Midbrain (tissue), 1 donor: ENCODE measurements at regions not wholly inside any gene's neighbourhood (a gene's known extent, or its start where the extent isn't known, plus 50 kb on each side); places are given as distances from the start of the nearest gene placed in this dataset.

Source experiments
- DNase-seq: peaks from one replicate; lab custom pipeline; 2025; lab: John Stamatoyannopoulos, UW

DNA sequence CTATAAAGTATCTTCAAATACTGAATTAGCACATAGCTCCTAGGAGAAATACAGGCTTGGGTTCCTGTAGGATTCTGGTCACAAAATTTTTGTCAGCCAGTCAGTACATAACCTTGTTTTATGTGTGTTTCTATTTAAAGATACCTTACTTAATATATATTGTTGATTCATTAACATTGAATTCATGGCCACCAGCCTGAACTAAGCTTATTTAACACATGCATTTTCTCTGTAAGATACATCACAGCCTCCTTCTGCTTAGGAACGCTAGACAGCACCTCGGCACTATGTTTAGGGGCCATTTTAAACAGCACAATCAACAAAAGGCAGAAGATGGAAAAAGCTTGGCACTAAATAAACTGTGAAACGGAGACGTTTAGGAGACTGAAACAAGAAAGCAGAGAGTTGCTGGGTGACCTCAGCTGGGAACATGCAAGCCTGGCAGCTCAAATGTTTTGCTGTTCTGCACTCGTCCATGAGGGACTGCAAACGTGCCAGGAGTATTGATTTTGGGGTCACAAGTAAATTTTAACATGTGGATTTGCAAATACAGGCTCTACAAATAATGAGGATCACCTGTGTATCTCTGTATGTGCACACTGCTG is 432.2 kb upstream of the TPM1 start:
- peak; percentile 10 for DNase-seq

DNA sequence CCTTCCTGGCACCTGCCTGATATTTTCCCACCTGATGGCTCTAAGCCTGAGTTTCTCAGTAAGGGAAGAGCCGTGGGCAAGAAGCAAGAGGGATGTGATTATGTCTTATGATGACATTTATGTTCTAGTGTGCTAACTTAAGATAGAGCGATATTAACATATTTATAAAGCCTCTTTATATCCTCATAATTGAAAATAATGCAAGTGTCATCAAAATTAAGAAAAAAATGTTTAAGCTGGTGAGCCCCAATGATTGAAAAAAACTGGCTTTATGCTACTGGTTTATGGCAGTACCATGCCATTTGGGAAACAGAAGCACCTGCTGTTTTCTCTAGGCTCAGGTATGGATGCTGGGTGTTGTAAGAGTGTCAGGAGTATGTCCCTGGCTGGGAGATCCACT is 431.5 kb upstream of the TPM1 start:
- DNase-seq = no peak

DNA sequence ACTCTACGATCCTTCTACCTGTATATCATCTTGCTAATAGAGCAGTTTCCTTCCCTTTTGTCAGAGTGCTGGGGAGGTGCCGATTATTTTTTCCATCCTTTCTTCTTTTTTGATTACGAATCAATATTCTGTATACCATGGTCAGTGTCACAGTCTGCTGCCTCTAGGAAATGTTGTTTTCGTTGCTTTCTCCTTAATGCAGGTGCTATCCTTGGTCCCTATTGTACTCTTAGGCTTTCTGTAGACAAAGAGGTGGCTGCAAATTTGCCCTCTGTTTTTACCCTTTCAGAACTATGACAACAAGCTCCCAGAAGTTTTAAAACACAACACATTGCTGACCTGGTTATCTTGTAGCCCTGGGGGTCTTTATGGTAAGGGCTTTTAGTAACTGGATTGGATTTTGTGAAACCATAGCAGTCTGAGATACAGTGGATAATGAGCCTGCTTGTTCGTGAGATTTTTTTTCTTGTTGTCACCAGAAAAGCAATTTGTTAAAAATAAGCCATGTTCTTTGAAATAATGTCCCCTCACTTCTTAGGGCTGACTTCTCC is 430.3 kb upstream of the TPM1 start:
- no peak for DNase-seq

DNA sequence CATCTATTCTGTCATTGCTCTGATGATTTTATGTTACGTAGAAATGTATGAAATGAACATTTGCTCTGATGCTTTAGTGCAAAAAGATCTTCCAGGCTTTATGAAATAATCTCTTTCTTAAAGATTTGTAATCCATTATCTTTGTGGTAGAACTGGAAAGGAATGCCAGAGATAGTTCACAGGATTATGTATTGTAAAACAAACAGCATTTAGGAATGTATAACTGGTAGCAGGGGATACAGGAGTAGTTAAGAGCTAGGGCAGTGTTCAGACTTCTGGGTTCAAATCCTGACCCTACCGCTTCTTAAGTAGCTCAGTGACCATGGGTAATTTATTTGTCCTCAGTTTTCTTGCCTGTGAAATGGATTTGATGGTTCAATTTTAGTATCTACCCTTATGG is 429.8 kb upstream of the TPM1 start:
- DNase-seq = no peak

DNA sequence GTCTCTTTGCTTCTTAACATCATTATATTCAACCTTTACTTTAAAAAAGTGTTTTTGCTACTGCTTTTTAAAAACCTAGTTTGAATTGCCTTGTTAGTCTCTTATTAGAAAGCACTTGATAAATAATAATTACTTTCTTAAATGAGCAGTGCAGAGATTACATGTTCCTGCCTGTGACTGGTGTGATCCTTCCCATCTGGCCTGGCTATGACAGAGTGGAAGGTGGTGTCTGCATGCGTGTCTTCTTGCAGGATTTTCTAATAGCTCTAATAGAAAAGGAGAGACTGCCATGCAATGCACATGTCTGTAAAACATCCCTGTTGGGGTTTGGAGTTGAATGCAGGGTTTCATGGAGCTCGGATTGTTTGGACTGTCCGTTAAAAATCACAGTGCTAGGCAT is 425.8 kb upstream of the TPM1 start:
- DNase-seq = no peak

DNA sequence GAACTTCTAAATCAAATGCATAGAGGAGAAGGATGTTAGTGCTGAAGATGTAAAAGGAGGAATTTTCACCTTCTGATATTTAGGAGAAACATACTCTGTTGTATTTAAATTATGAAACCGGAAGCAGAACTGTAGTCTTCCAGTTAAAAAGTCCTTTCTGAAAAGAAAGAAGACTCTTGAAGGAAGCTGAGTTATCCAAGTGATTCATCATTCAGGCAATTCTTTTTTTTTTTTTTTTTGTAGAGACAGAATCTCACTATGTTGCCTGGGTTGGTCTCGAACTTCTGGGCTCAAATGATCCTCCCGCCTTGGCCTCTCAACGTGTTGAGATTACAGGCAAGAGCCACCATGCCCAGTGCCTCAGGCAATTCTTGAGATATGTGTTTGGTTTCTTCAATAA is 424.8 kb upstream of the TPM1 start:
- DNase-seq = no peak

DNA sequence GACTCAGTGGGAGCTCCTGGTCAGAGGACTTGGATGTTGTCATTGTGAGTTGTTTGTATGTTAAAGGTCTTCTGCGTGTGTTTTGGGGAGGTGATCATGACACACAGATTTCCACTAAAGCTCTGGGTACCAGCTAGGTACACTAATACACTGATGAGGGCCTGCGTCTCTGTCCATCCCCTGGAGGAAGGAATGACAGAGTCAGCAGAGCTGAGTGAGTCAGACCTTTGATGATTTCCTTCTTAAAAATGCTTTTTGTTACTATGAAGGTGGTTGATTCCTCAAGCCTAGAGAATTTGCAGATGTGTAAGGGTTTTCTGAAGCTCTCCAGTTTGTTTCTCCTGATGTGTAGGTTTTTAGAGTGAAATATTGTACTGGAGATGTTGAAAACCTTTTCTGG is 424.1 kb upstream of the TPM1 start:
- DNase-seq = no peak

DNA sequence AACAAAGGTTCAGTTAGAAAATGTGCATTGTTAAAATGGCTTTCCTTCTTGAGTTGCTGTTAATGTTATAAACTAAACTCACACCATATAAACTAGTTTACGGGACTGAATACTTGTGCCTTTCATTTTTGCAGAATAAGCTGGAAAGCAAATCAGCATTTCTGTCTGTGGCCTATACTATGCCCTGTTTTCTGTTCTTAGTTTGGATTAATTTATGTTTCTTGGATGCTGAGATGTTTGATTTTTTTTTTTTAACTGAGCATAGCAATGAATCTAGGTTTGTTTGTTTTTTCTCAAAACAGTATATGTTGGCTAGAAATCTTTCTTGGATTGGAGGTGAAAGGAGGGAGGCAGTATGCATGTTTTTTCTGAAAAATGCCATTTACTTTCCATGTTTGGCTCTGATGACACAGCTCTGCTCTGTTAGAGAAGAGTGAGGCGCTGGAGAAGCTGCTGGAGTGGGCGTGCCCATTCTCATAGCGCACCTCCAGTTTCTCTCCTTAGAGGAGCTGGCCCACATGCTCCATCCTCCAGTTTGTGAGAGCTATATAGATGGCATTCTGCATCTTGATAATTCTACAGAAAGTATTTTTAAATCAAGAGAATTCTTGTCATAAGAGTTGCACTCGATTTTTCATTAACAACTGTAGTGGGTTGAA is 423.6 kb upstream of the TPM1 start:
- DNase-seq = no peak

DNA sequence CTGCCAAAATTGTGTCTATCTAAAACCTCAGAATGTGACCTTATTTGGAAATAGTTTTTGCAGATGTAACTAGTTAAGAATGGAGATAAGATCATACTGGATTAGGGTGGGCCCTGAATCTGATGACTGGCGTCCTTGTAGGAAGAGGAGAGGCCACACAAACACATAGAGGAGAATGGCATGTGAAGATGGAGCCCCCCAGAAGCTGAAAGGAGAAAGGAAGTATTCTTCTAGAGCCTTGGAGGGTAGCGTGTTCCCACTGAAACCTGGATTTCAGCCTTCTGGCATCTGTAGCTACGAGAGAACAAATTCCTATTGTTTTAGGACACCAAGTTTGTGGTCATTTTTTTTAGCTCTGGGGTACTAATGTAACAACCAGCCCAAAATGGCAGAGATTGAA is 423.0 kb upstream of the TPM1 start:
- DNase-seq = no peak

DNA sequence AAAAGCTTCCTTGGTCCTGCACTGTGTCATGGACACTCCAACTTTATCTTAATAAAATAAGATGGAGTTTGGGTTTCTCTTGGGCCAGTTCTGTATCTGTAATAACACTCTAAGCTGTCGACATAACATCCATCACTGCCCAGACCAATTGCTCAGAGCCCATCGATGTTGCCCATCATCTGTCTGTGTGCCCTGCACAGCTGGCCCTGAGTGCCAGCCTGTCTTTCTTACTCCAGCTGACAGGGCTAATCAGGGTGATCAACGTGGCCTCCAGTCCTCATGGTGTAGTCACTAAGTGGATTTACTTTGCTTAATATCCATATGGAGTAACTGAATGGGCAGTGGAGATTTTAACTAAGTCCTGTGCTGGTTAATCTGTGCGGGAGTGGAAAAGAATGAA is 419.8 kb upstream of the TPM1 start:
- DNase-seq = no peak

DNA sequence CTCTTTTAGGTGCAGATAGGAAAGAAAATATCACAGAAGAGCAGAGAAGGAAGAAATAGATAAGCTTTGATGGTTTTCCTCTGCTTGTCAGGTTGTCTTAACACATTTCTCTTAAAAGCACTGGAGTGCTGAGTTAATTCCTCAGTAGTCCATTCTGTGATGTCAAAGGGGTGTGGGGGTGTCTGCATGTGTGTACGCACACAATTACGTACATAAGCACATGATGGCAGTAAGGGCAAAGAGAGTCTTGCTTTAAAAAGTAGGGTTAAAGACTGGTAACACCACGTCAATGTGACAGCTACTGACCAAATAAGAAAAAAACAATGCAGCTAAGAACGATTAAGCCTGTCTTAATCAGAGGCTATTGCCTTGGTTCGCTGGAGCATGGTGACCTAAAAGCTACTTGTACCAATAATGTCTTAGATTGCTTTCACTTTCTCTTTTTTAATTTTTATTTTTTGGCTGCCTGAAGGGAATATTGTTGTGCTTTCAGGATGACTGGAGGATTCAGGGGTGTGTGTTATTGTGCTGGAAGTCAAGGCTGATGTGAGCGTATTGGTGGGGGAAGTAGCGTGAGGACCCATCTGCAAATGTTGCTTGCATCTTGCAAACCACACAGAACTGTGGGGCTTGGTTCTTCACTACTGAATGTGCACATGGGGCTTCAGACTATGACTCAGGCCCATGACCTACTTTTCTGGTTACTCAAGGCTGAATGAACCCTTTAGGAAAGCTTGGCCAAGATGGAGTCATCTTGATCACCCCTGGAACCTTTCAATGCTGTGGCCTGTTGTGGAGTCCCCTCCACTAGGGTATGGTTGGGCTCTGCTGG is 417.8 kb upstream of the TPM1 start:
- no peak for DNase-seq

DNA sequence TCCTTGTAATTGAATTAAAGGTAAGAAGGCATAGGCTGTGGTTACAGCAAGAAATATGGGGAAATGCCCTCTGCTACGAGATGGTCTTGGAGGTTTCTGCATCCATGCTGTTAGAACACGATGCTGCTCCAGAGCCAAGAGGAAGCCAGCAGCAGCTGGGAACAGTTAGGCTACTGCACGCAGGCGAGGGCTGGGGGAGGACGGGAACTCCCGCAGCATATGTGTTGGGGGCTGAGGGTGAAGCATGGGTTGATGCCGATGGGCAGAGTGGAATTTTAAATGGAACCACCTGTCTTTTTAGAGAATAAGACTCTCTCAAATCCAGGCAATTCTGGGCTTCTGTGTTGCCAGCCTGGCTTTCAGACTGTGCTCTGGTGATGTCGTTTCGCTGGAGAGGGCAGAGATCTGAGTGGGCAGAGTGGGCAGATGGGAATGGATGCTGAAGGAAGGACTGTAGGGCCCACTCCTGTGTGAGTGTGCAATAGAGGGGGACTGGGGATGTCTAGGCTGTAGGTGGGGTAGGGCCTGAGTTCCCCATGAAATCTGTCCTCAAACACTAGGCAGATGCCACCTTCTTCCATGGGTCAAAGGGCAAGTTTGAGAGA is 417.0 kb upstream of the TPM1 start:
- DNase-seq = no peak

DNA sequence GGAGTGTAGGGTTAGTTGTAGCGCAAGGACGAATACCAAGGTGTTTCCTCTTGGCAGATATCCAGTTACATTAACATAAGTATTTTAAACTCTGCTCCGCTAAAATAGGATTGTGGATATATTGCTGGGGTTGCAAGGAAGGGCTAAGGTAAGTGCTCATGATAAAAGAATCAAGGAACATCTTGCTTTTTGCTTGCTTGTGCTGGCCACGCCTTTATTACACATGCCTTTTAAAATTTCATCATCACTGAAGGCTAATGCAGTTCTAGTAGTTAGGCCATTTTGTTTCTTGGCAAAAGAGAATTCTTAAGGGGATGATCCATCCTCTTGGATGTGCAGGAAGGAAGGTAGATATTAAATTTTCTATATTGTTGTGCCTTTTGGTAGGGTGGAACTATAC is 415.6 kb upstream of the TPM1 start:
- no peak for DNase-seq

DNA sequence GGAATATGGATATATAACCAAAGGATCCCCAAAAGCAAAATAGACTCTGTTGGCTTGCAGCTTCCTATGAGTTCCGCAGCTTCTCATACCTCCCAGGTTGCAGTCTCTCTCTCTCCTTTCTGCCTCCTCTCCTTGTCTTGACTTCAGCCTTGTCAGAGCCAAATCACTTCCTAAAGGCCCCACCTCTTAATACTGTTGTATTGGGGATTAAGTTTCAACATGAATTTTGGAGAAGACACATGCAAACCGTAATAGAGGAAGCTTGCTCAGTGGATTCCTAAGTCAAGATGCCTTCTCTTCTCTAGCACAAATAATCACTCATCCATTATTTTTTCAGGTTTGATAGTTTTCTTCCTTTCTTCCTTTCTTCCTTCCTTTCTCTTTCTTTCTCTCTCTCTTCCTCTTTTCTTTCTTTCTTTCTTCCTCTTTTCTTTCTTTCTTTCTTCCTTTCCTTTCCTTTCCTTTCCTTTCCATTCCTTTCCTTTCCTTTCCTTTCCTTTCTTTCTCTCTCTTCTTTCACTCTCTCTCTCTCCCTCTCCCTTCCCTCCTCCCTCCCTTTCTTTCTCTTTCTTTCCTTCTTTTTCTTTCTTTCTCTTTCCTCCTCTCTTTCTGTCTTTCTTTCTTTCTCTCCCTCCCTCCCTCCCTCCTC is 411.3 kb upstream of the TPM1 start:
- no peak for DNase-seq

DNA sequence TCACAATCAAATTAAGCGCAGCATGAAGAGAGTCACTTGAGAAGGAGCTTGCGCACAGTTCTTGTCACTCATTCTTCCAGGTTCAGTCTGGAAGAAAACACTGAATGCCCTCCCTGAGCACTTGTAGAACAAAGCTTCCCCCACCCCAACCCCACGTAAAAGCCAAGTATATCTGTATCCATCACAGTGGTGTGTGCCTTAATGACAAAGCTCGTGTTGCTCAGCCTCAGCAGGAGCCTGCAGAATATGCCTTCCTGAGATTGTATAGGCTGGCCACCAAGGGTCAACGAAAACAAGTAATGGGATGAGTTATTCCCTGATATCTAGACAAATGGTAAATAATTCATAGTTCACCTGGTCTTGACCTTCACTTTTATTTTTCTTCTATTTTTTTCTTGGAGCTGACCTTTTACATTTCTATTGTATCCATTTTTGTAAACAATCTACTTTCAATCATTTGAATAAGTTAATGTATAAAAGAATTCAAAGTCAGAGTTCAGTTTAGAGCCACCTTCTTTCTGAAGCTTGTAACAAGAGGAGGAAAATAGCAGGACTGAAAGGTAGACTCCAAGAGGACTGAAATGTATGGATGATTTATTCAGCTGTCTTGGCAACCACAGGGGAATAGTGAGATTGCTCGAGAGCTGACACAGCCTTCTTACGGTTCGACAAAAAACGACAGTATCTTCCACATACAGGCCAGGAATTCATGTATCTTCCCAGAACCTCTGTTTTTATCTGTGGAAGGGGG is 405.5 kb upstream of the TPM1 start:
- DNase-seq = no peak

DNA sequence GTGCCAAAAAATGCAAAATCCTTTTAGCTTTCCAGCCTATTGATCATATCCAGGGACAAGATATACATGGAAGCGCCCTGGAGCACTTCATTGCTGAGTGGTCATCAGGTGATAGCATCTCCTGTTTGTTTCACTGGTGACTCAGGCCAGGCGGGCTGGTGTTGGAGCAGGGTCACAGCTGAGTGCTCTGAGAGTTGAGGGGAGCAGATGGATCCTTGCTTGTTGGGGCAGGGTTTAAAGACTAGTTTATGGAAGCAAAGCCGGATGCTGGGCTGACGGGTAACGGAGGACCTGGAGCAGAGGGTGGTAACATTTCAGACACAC is 405.0 kb upstream of the TPM1 start:
- no peak for DNase-seq

DNA sequence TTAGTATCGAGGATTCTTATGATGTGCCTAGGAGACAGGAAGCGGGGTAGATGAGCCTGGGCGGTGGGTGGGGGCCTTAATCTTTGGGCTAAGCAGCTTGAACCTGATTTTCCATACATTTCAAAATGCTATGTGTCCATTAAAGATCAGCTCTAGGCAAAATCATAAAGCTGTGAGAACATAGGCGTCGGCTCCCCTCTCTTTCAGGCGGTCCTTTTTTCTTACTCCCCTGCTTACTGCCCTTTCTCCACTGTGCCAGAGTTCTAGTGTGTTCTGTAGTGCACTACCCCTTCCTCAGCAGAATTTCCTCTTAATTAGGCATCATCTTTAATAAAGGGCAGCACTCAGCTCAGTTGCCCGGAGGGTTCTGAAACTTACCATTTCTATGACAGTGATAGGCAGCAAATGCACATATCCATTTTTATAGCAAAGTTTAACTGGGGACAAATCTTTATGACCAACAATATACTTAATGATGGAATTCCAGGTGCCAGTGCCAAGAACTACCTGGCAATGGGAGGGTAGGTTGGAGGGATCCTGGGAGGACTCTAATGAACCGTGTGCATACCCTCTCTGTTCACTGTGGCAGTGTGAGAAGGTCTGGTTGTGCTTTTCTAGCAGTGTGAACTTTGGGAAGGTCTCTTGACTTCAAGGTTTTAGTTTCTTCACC is 404.5 kb upstream of the TPM1 start:
- DNase-seq = no peak

DNA sequence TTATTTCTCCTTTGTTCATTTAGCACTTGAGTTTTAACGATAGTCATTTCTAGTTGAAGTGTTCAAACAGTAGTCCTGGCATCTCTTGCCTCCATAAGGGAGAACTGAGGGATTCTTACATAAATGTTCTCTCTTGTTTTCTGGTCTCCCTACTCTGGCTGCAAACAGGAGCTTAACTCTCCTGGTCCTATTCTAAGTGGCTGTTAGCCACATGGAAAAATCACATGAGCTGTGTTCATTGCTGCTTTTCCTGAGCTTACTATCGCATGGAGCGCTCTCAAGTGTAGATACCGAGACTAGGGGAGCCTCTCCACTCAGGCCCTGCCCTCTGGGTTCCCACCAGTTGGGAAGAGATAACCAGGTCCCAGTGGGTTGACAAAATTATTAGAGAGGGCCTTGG is 403.1 kb upstream of the TPM1 start:
- no peak for DNase-seq

DNA sequence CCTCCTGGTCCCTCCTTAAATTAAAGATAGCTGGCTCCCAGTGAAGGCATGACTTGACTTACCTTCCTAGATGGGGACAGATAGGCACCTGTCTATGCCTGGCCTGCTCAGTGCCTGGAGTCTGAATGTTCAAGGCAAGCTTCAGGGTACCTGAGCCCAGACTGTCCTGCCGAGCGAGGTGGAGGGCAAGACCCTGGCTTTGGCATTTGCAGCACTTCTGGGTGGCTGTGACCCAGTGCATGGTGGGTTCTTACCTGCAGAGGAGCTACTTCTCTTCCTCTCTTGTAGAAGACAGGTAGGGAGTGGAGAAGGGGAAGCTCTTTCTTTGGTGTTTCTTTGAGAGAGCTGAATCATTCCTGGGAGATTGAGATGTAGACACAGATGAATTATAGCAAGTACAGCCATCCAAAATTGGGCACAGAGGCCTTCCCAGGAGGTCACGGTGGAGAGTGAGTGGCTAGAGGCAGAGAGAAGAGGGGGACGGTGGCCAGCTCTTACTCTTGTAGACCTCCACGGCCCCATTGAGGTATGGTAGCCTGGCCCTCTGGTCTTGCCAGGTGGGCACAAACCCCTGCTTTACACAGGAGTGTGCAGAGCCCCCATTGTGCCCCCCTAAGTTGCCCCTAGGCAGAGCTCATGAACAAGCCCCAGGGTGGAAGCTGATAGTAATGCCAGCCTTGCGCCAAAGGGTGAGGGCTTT is 402.5 kb upstream of the TPM1 start:
- no peak for DNase-seq

DNA sequence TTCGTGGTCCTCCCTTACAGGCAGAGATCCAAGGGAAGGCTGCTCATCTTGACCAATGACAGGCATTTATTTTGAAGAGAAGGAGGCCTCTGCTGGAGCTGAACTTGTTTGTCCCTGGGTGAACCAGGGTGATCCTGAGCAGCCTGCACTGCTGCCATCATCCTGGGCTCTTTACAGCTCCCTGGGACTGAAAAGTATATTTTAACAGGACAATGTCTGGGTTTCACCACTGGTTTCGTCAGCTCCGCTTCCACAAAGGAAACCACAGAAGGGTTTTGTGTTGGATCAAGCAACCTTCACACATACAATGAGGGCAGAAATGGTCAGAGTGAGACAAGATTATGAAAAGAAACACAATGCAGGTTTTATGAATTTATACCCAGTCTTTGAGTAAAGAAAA is 400.7 kb upstream of the TPM1 start:
- no peak for DNase-seq
